ENCODE measurements at regions not wholly inside any gene's neighbourhood (a gene's known extent, or its start where the extent isn't known, plus 50 kb on each side); places are given as distances from the start of the nearest gene placed in this dataset.

DNA sequence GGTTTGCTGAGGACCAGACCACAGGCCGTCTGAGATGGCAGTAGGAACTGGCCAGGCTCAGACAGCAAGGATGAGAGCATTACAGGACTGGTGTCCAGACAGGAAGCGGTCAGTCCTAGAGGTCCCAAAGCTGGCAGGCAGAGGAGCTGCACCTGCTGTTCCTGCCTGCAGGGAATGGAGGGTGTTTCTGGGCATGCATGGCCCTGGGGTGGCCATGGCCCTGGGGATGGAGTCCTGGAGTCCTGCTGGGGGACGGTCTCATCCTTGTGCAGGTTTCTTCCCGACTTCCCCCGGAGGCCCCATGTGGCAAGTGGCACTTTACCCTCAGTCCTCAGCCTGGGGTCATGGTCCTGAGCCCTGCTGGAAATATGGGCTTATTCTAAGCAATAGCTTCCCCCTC lies 274.9 kb upstream of the ADARB2 start:
- Histone ChIP-seq H2AFZ (ENCODE audit: low read length) (no peak overlapping the region), H3K56ac (ENCODE audit: insufficient read length, low read depth, low read length) (no peak overlapping the region), H3K23ac (ENCODE audit: insufficient read length, low read depth, low read length) (no peak overlapping the region), H3K27me3 (ENCODE audit: insufficient read depth, low read length) (no peaks in the 10 kb centered on the region), H3K27ac (ENCODE audit: insufficient read length, low read depth, low read length) (no peak overlapping the region), H3K18ac (ENCODE audit: insufficient read length, low read depth, low read length) (no peak overlapping the region), H3K4me2 (ENCODE audit: insufficient read depth, insufficient read length, low read length) (no peak overlapping the region), H3T11ph (ENCODE audit: low read length) (no peak overlapping the region), H2BK20ac (ENCODE audit: low read depth, low read length, poor library complexity, severe bottlenecking) (no peak overlapping the region), H3K79me2 (ENCODE audit: insufficient read depth, low read length) (no peaks in the 10 kb centered on the region), H2BK5ac (ENCODE audit: insufficient read length, low read length) (no peak overlapping the region), H3K14ac (ENCODE audit: insufficient read depth, low read length) (no peak overlapping the region), H2BK12ac (ENCODE audit: insufficient read length, low read depth, low read length) (no peak overlapping the region), H2BK120ac (ENCODE audit: low read depth, low read length, poor library complexity, severe bottlenecking) (no peak overlapping the region), H3K9ac (ENCODE audit: extremely low read depth, insufficient read length, low read length) (no peak overlapping the region), H3K23me2 (ENCODE audit: insufficient read length, low read depth, low read length, poor library complexity, severe bottlenecking) (no peaks in the 10 kb centered on the region), H3K9me3 (ENCODE audit: control insufficient read depth, low read depth, low read length) (no peaks in the 10 kb centered on the region), H4K8ac (replicated peaks; ENCODE audit: insufficient read length, low read depth, low read length) (no peak overlapping the region), H4K20me1 (ENCODE audit: control insufficient read depth, insufficient read depth, insufficient read length) (no peaks in the 10 kb centered on the region), H4K5ac (ENCODE audit: insufficient read length, low read depth, low read length) (no peak overlapping the region), H3K4ac (ENCODE audit: low read depth, low read length) (no peak overlapping the region), H2BK15ac (ENCODE audit: low read depth, low read length) (no peak overlapping the region), H3K79me1 (ENCODE audit: insufficient read depth, low read depth, low read length, poor library complexity, severe bottlenecking) (no peaks in the 10 kb centered on the region), H2AK5ac (ENCODE audit: insufficient read length, low read length) (no peak overlapping the region), H3K4me1 (ENCODE audit: insufficient read depth, low read length) (no peaks in the 10 kb centered on the region), H4K91ac (ENCODE audit: insufficient read length, low read depth, low read length) (no peak overlapping the region)
- no CpG with 5 or more reads among the region's 5 CpGs for WGBS (ENCODE audit: extremely low coverage, insufficient read length, low lambda C conversion rate)
- DNase-seq = no peak
- Mint-ChIP-seq H3K4me1 (no peaks in the 10 kb centered on the region), H3K36me3 (ENCODE audit: insufficient read depth in 1 of 3, low read depth in 3 of 3) (no peaks in the 10 kb centered on the region; a peak in 2 of 7 replicates), H3K4me3 (no peak overlapping the region), H3K27ac (no peak overlapping the region), H3K9me3 (peaks cover 0 to 5% of the 10 kb centered on the region in 2 experiments; a peak in 3 of 5 replicates), H3K27me3 (ENCODE audit: low read depth) (peaks cover 2% of the 10 kb centered on the region)
- TF ChIP-seq, protein P1, sequence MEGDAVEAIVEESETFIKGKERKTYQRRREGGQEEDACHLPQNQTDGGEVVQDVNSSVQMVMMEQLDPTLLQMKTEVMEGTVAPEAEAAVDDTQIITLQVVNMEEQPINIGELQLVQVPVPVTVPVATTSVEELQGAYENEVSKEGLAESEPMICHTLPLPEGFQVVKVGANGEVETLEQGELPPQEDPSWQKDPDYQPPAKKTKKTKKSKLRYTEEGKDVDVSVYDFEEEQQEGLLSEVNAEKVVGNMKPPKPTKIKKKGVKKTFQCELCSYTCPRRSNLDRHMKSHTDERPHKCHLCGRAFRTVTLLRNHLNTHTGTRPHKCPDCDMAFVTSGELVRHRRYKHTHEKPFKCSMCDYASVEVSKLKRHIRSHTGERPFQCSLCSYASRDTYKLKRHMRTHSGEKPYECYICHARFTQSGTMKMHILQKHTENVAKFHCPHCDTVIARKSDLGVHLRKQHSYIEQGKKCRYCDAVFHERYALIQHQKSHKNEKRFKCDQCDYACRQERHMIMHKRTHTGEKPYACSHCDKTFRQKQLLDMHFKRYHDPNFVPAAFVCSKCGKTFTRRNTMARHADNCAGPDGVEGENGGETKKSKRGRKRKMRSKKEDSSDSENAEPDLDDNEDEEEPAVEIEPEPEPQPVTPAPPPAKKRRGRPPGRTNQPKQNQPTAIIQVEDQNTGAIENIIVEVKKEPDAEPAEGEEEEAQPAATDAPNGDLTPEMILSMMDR (conservative IDR thresholded peaks at IDR 0.05) = no peak
